GM21367 (cell line): ENCODE measurements at regions not wholly inside any gene's neighbourhood (a gene's known extent, or its start where the extent isn't known, plus 50 kb on each side); places are given as distances from the start of the nearest gene placed in this dataset.
"Not testable (repeated sequence)": the region's sequence is repeated elsewhere in the genome, so short reads cannot be mapped to it uniquely, and the experiment has no call there.

Source experiments
- ATAC-seq: cut with Tn5 transposase; IDR thresholded peaks from one replicate; pipeline ENCODE4 v1.9.1; 2021; ENCODE audit not compliant: unreplicated experiment

- not testable (repeated sequence) for ATAC-seq
These were observed 253.0 kb upstream of the MGMT start for GRCh38 chr10:129213996-129214395.

- ATAC-seq: no peak
These were observed 247.7 kb upstream of the MGMT start for GRCh38 chr10:129219364-129219763.

GRCh38 chr10:129222436-129222835 lies 244.6 kb upstream of the MGMT start:
- ATAC-seq: no peak

GRCh38 chr10:129223363-129223762 lies 243.7 kb upstream of the MGMT start:
- ATAC-seq: no peak

GRCh38 chr10:129224065-129224464 lies 243.0 kb upstream of the MGMT start:
- ATAC-seq: no peak

GRCh38 chr10:129231821-129232220 lies 235.2 kb upstream of the MGMT start:
- ATAC-seq: no peak

- ATAC-seq: no peak
These were observed 233.5 kb upstream of the MGMT start for GRCh38 chr10:129233351-129234148.

GRCh38 chr10:129236274-129236691 lies 230.8 kb upstream of the MGMT start:
- no peak for ATAC-seq

- ATAC-seq: no peak
These were observed 225.6 kb upstream of the MGMT start for GRCh38 chr10:129241461-129241860.

GRCh38 chr10:129244298-129244697 lies 222.7 kb upstream of the MGMT start:
- ATAC-seq: no peak

GRCh38 chr10:129244757-129245156 lies 222.3 kb upstream of the MGMT start:
- no peak for ATAC-seq

GRCh38 chr10:129253161-129253864 lies 213.7 kb upstream of the MGMT start:
- ATAC-seq: no peak

- ATAC-seq: no peak
These were observed 213.2 kb upstream of the MGMT start for GRCh38 chr10:129253865-129254179.

GRCh38 chr10:129258283-129258923 lies 208.6 kb upstream of the MGMT start:
- ATAC-seq: no peak

- ATAC-seq: no peak
These were observed 207.8 kb upstream of the MGMT start for GRCh38 chr10:129259128-129259815.

GRCh38 chr10:129272176-129272575 lies 194.9 kb upstream of the MGMT start:
- no peak for ATAC-seq

GRCh38 chr10:129272866-129273650 lies 194.0 kb upstream of the MGMT start:
- ATAC-seq: no peak

- ATAC-seq: no peak
These were observed 193.2 kb upstream of the MGMT start for GRCh38 chr10:129273860-129274259.

GRCh38 chr10:129274748-129275474 lies 192.1 kb upstream of the MGMT start:
- ATAC-seq: no peak

- ATAC-seq: no peak
These were observed 191.2 kb upstream of the MGMT start for GRCh38 chr10:129275886-129276285.
